ENCODE measurements at regions not wholly inside any gene's neighbourhood (a gene's known extent, or its start where the extent isn't known, plus 50 kb on each side); places are given as distances from the start of the nearest gene placed in this dataset.

DNA sequence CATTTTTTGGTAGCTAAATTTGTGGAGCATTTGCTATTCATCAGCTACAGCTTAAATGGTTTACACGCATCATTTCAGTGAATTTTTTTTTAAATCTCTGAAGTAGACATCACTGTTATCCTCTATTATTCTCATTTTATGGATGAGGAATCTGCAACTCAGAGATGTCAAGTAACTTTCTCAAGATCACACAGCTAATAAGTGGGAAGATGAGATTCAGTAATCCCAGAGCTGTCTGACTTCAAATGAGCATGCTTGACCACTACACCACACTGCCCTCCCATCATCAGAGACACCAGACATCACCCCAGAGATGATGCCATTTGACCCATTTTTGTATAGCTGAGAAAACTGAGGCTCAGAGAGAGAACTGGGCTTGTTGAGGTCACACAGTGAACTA lies 116.4 kb downstream of the RRAGC start:
- no peak for DNase-seq (ENCODE audit: low read depth)
- TF ChIP-seq, protein P1, sequence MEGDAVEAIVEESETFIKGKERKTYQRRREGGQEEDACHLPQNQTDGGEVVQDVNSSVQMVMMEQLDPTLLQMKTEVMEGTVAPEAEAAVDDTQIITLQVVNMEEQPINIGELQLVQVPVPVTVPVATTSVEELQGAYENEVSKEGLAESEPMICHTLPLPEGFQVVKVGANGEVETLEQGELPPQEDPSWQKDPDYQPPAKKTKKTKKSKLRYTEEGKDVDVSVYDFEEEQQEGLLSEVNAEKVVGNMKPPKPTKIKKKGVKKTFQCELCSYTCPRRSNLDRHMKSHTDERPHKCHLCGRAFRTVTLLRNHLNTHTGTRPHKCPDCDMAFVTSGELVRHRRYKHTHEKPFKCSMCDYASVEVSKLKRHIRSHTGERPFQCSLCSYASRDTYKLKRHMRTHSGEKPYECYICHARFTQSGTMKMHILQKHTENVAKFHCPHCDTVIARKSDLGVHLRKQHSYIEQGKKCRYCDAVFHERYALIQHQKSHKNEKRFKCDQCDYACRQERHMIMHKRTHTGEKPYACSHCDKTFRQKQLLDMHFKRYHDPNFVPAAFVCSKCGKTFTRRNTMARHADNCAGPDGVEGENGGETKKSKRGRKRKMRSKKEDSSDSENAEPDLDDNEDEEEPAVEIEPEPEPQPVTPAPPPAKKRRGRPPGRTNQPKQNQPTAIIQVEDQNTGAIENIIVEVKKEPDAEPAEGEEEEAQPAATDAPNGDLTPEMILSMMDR (IDR thresholded peaks at IDR 0.05; ENCODE audit: insufficient read depth, low read depth, low read length, missing control alignments), result no peak
- no peak overlapping the region for H3K4me3 ChIP-seq (ENCODE audit: low read depth, low read length)

DNA sequence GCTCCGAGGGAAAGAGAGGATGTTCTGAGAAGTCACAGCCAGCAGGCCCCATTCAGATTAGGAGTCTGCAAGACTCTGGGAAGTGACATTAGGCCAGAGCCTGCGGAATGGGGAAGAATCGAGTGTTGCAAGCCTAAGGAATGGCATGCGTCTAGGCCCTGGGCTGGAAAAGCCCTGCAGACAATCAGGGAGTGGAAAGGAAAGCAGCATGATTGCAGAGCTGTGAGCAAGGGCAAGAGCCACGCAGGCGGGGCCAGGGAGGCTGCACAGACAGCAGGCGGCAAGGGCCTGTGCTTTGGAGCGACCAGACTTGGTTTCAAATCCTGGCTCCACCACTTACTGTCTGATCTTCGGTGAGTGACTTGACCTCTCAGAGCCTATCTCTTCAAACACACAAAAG lies 118.2 kb downstream of the RRAGC start:
- TF ChIP-seq, protein P1 (IDR thresholded peaks at IDR 0.05; ENCODE audit: insufficient read depth, low read depth, low read length, missing control alignments), result no peak
- DNase-seq (ENCODE audit: low read depth), result no peak
- H3K4me3 ChIP-seq (ENCODE audit: low read depth, low read length), result no peak overlapping the region

DNA sequence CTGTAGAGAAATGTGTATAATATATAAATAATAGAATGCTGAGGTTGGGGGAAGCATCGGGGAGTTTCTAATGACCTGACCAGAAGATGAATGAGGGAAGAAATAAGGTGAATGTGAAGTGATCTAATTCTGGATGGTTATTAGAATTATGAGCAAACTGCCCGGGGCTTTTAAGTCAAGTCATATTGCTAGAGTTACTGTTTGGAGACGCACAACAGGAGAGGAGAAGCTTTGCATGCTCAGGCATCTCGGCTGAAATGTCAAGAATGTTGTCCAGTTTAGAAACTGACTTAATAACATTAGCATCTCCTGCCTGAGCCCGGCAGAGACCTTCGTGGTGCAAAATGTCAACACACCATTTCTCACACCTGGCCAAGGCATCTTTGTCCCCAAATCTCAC lies 119.1 kb downstream of the RRAGC start:
- DNase-seq (ENCODE audit: low read depth), result no peak
- no peak overlapping the region for H3K4me3 ChIP-seq (ENCODE audit: low read depth, low read length)
- TF ChIP-seq, protein P1 (IDR thresholded peaks at IDR 0.05; ENCODE audit: insufficient read depth, low read depth, low read length, missing control alignments), result no peak

DNA sequence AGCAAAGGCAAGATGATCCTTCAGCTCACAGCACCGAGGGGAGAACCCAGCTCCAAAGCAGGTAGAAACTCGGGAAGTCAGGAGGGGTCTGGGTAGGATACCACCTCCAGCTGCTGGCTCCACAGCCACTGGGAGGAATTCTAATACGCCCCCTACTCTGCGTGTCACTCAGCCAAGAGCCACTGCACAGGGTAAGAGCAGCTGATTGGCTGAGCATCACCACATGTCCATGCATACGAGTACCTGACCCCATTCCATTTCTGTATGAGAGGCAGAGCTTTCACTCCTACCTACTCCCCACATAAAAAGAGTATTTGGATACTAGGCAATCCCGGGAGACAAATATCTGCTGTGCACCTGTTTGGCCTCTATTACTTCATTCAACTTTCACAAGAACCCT lies 121.4 kb downstream of the RRAGC start:
- no peak overlapping the region for H3K4me3 ChIP-seq (ENCODE audit: low read depth, low read length)
- no peak for DNase-seq (ENCODE audit: low read depth)
- TF ChIP-seq, protein P1 (IDR thresholded peaks at IDR 0.05; ENCODE audit: insufficient read depth, low read depth, low read length, missing control alignments), result no peak

DNA sequence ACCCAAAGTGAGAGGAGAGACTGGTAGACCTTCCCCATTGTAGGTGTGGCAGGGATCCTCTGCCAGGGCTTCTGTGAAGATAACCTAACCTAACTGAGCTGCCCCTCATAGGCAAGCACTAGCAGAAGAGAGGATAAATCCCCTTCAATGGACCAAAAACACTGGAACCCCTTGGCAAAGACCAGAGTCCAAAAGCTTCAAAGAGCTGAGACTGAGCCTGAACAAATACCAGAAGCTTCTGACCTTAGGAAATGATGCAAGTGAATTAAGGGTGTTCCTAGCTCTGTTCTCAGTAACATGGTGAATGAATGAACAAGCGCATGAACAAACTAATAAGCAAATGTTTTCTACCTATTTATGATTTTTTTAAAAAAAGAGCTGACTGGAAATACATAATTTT lies 123.2 kb downstream of the RRAGC start:
- TF ChIP-seq, protein P1 (IDR thresholded peaks at IDR 0.05; ENCODE audit: insufficient read depth, low read depth, low read length, missing control alignments), result no peak
- DNase-seq (ENCODE audit: low read depth), result no peak
- H3K4me3 ChIP-seq (ENCODE audit: low read depth, low read length), result no peak overlapping the region

DNA sequence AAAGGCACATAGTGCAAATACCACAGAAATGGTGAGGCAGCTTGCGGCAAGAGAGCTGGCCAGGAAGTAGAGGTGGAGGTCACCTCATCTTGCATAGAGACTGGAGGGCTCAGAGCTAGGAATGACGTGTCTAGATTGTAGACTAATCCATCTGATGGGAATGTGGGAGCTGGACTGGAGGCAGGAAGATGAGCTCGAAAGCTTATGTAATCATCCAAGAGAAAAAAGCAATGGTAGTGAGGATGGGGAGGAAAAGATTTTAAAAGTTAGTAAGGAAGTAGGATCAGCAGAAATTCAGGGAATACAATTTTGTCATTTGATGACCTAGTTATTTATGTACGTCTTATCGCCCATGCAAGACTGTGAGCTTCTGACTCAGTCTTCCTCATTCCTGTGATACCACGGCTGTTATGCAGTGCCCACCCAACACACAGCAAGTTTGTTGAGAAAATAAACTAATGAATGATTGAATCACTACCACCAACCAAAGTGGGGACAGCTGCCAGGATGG lies 123.9 kb downstream of the RRAGC start:
- no peak for DNase-seq (ENCODE audit: low read depth)
- TF ChIP-seq, protein P1 (IDR thresholded peaks at IDR 0.05; ENCODE audit: insufficient read depth, low read depth, low read length, missing control alignments), result no peak
- no peak overlapping the region for H3K4me3 ChIP-seq (ENCODE audit: low read depth, low read length)

DNA sequence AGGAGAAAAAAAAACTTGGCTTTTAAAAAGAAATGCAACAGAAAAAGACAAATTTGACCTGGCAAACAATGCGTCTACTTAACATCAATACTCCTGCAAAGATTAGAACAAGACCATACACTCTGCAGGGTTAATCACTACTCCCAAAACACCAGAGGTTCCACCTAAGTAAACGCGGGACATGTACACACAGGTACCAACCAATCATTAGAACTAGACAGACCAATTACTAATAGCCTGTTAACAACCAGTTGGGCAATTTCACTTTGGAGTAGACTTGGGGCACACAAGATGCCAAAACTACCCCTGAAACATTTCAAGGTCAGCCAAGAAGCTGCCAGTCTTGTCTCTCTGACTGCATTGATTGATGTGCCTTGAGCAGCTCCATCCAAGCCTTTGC lies 125.8 kb downstream of the RRAGC start:
- TF ChIP-seq, protein P1 (IDR thresholded peaks at IDR 0.05; ENCODE audit: insufficient read depth, low read depth, low read length, missing control alignments), result no peak
- DNase-seq (ENCODE audit: low read depth), result no peak

More for the DNA sequence above, 125.8 kb downstream of the RRAGC start:
- no peak overlapping the region for H3K4me3 ChIP-seq (ENCODE audit: low read depth, low read length)

Measured in GM12865 (cell line).